Omental fat pad (tissue), 3 donors: ENCODE measurements at regions not wholly inside any gene's neighbourhood (a gene's known extent, or its start where the extent isn't known, plus 50 kb on each side); places are given as distances from the start of the nearest gene placed in this dataset.

ENCODE experiments used
- ATAC-seq: fragments of 150-250 bp; one replicate; pipeline ENCODE4 v1.9.1; 2016; ENCODE audit warnings: mild to moderate bottlenecking, moderate library complexity; ENCODE audit not compliant: low FRiP score
- DNase-seq: peaks from one replicate; pipeline ENCODE4 v3.0.0-alpha.2; 2019; ENCODE audit warnings: low spot score
- TF ChIP-seq, protein P1 (sequence below), 3 donors: fragments of 450-650 bp; IDR thresholded peaks; one replicate each; pipeline ENCODE4 v1.5.1; 2016 to 2017; ENCODE audit warnings: antibody characterized with exemption in 3 of 3, mild to moderate bottlenecking in 3 of 3, moderate library complexity in 2 of 3

DNA sequence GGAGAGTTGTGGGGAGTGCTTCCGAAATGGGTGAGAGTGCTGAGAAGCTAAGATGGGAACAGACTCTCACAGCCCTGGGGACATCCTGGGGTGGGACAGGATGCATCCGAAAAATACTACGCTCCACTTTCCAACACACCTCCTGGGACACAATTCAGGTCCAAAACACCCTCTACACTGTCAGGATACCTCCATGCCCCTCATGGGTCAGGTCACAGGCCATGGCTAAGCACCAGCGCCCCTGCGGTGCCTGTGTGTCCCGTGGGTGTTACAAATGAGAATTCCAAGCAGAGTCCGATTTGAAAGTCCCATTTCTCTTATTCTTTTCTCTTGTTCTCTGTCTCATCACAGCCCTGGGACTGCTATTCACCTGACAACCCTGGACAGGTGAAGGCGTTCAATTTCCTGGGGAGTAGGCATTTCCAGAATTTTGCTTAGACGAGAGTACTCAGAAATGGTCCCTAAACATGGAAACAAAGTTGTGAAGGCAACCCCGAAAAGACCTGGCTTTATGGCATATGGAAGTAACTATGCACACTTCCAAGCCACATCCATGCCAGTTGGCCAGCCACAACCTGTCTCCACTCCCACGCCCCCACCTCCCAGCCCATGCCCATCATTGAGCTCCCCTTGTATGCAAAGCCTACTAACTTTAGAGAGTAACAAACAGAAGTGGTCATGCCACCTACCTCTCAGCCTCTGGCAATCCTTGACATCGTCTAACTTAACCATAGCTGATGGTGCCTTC lies 87.9 kb upstream of the ZNF507 start:
- no peak for ATAC-seq
- no peak for DNase-seq
- TF ChIP-seq, protein P1, sequence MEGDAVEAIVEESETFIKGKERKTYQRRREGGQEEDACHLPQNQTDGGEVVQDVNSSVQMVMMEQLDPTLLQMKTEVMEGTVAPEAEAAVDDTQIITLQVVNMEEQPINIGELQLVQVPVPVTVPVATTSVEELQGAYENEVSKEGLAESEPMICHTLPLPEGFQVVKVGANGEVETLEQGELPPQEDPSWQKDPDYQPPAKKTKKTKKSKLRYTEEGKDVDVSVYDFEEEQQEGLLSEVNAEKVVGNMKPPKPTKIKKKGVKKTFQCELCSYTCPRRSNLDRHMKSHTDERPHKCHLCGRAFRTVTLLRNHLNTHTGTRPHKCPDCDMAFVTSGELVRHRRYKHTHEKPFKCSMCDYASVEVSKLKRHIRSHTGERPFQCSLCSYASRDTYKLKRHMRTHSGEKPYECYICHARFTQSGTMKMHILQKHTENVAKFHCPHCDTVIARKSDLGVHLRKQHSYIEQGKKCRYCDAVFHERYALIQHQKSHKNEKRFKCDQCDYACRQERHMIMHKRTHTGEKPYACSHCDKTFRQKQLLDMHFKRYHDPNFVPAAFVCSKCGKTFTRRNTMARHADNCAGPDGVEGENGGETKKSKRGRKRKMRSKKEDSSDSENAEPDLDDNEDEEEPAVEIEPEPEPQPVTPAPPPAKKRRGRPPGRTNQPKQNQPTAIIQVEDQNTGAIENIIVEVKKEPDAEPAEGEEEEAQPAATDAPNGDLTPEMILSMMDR (IDR thresholded peaks at IDR 0.05): no peak

DNA sequence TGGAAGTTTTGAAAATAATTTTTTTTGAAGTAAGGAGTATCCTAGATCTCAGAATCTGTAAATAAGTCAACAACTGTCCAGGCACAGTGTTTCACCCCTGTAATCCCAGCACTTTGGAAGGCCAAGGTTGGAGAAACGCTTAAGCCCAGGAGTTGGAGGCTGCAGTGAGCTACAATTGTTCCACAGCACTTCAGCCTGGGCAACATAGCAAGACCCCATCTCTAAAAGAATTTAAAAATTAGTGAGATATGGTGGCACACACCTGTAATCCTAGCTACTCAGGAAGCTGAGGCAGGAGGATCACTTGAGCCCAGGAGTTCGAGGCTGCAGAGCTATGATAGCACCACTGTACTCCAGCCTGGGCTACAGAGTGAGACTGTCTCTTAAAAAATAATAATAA lies 87.2 kb upstream of the ZNF507 start:
- DNase-seq (no peak), ATAC-seq (no peak)
- TF ChIP-seq, protein P1 (IDR thresholded peaks at IDR 0.05): no peak

DNA sequence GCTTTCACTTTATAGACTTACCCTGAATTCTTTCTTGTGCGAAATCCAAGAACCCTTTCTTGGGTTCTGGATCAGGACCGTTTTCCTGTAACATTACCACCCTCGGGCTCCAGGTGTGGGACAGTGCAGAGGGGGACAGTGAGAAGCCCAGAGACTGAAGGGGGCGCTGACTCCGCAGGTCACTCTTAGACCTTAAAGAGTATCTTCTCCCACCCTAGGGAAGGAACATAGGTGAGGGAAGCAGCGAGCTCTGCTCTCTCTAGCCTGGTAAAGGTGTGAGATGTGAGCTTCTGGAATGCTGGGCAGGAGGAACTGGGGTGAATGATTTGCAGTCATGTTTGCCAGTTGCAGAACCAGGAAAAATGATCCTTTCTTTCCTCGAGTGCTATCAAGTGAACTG lies 80.8 kb upstream of the ZNF507 start:
- ATAC-seq (no peak), DNase-seq (no peak)
- TF ChIP-seq, protein P1 (IDR thresholded peaks at IDR 0.05): no peak

DNA sequence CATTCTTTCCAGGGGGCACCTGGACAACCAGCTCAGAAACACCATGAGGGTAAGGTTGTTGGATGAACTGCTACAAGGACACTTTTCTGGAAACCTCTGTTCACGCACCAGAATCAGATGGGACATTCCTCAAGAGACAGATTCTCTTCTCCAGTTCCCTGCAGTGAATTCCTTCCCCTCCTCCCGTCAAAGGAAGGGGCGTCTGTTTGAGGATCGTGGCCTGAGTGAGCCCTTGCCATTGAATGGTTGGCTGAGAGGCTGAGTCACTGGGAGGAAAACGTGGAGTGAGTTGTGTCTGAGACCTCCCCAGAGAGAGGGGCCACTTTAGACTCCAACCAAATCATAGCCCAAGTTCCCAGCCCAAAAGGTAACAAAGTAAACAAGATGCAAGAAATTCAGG lies 79.4 kb upstream of the ZNF507 start:
- no peak for ATAC-seq

DNA sequence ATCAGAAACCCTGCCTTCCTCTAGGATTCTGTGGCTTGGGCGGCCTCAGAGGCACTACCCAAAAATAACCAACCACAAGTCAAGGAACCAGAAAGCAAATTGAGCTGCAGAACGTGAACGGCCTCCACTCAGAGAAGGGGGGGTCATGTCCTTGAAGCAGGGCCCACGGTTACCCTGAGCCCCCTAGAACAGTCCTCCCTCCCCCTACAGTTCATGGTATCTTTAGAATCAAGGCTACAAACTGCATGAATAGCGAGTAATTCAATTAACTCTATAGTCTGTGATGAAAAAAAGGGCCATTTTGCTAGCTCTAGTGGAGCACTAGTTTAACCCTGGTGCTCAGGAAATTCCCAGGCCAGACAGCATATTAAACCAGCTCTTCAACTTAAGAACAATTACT lies 79.0 kb upstream of the ZNF507 start:
- DNase-seq (no peak), ATAC-seq (no peak)
- TF ChIP-seq, protein P1 (IDR thresholded peaks at IDR 0.05): no peak

More for the DNA sequence above, 79.4 kb upstream of the ZNF507 start:
- TF ChIP-seq, protein P1 (IDR thresholded peaks at IDR 0.05): no peak
- DNase-seq: no peak

DNA sequence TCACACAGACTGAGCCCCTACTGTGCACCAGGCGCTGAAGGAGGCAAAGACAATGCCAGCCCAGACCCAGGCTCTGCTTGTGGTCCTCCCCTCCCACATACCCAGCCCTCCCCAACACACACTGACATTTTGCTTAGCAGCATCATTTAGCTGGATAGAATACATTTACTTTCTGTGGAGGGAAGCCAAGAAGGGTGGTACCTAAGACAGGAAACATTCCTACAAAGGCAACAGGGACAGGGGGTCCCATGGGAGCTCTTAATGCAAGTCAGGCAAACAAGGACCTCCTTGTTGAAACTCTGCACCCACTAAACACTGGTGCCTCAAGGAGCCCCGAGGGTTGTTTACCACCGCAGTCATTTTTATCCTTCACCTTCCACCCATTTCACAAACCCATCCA lies 77.0 kb upstream of the ZNF507 start:
- TF ChIP-seq, protein P1 (IDR thresholded peaks at IDR 0.05): no peak
- DNase-seq: no peak
- ATAC-seq: no peak

DNA sequence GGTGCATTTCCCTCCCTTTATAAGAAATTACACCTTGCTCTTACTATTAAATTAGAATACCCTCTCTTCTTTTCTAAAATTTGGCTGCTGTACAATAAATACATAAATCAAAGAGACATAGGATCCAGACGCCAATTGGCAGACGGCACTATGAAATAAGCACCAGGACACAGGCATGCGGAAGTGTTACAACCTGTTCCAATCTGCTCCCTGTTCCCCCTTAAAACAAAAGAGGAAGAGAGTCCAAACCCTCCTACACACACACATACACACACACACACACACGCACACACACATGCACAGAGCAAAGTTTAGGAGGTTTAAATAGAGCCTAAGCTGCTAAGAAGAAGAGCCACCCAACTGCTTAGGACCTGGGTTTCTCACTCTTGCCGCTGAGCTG lies 75.6 kb upstream of the ZNF507 start:
- DNase-seq (no peak), ATAC-seq (no peak)
- TF ChIP-seq, protein P1 (IDR thresholded peaks at IDR 0.05): no peak
